ENCODE measurements at regions not wholly inside any gene's neighbourhood (a gene's known extent, or its start where the extent isn't known, plus 50 kb on each side); places are given as distances from the start of the nearest gene placed in this dataset.

GRCh38 chr18:28684746-28685355, 507.9 kb upstream of the CDH2 start:
- no peak for DNase-seq (ENCODE audit: unreplicated experiment)
- BruUV-seq (replicated peaks), result no TSS peak
- intact Hi-C loops (cut with micrococcal nuclease), result no loop called here
- no peaks in the 10 kb centered on the region for H3K27me3 Mint-ChIP-seq (ENCODE audit: insufficient read depth, unreplicated experiment)
- H3K36me3 Mint-ChIP-seq (ENCODE audit: insufficient read depth, unreplicated experiment), result no peaks in the 10 kb centered on the region
- no peak overlapping the region for H3K4me3 Mint-ChIP-seq (ENCODE audit: unreplicated experiment)
- no peaks in the 10 kb centered on the region for H3K9me3 Mint-ChIP-seq (ENCODE audit: unreplicated experiment)
- ChIA-PET POLR2A (no interaction called here), CTCF (no interaction called here)
- no peak for TF ChIP-seq CTCF (IDR thresholded peaks at IDR 0.05; ENCODE audit: unreplicated experiment)
- peaks cover 6% of the 10 kb centered on the region for H3K4me1 Mint-ChIP-seq (ENCODE audit: insufficient read depth, unreplicated experiment)
- H3K27ac Mint-ChIP-seq (ENCODE audit: low read depth, unreplicated experiment), result no peak overlapping the region

GRCh38 chr18:28682912-28683311, 506.0 kb upstream of the CDH2 start:
- ChIA-PET POLR2A (no interaction called here), CTCF (interaction anchor here (1.3 kb wide), 1 partner anchor 84 kb away, joined by 3 read pairs; no protein-coding TSS in a partner anchor)
- peaks cover 6% of the 10 kb centered on the region for H3K4me1 Mint-ChIP-seq (ENCODE audit: insufficient read depth, unreplicated experiment)
- intact Hi-C loops (cut with micrococcal nuclease), result no loop called here
- no peaks in the 10 kb centered on the region for H3K36me3 Mint-ChIP-seq (ENCODE audit: insufficient read depth, unreplicated experiment)
- H3K27me3 Mint-ChIP-seq (ENCODE audit: insufficient read depth, unreplicated experiment), result no peaks in the 10 kb centered on the region
- BruUV-seq (replicated peaks), result no TSS peak
- no peaks in the 10 kb centered on the region for H3K9me3 Mint-ChIP-seq (ENCODE audit: unreplicated experiment)
- TF ChIP-seq CTCF (IDR thresholded peaks at IDR 0.05; ENCODE audit: unreplicated experiment), result no peak
- H3K4me3 Mint-ChIP-seq (ENCODE audit: unreplicated experiment), result no peak overlapping the region
- DNase-seq (ENCODE audit: unreplicated experiment), result no peak
- no peak overlapping the region for H3K27ac Mint-ChIP-seq (ENCODE audit: low read depth, unreplicated experiment)

- Mint-ChIP-seq H3K4me3 (ENCODE audit: unreplicated experiment) (no peak overlapping the region), H3K27me3 (ENCODE audit: insufficient read depth, unreplicated experiment) (no peaks in the 10 kb centered on the region), H3K36me3 (ENCODE audit: insufficient read depth, unreplicated experiment) (no peaks in the 10 kb centered on the region), H3K9me3 (ENCODE audit: unreplicated experiment) (no peaks in the 10 kb centered on the region), H3K27ac (ENCODE audit: low read depth, unreplicated experiment) (no peak overlapping the region), H3K4me1 (ENCODE audit: insufficient read depth, unreplicated experiment) (no peaks in the 10 kb centered on the region)
- POLR2A ChIA-PET, result no interaction called here
- no peak for TF ChIP-seq CTCF (IDR thresholded peaks at IDR 0.05; ENCODE audit: unreplicated experiment)
- CTCF ChIA-PET, result no interaction called here
- no peak for DNase-seq (ENCODE audit: unreplicated experiment)
- intact Hi-C loops (cut with micrococcal nuclease), result no loop called here
- BruUV-seq (replicated peaks), result no TSS peak
Observed at GRCh38 chr18:28669165-28669564, 492.2 kb upstream of the CDH2 start.

GRCh38 chr18:28666216-28666615, 489.3 kb upstream of the CDH2 start:
- no TSS peak for BruUV-seq (replicated peaks)
- no peaks in the 10 kb centered on the region for H3K27me3 Mint-ChIP-seq (ENCODE audit: insufficient read depth, unreplicated experiment)
- ChIA-PET POLR2A (interaction anchor here (0.5 to 0.6 kb wide), 2 partner anchors 12 to 1137 kb away, joined by 3 read pairs; no protein-coding TSS in a partner anchor), CTCF (no interaction called here)
- no peaks in the 10 kb centered on the region for H3K4me1 Mint-ChIP-seq (ENCODE audit: insufficient read depth, unreplicated experiment)
- DNase-seq (ENCODE audit: unreplicated experiment), result no peak
- no peaks in the 10 kb centered on the region for H3K36me3 Mint-ChIP-seq (ENCODE audit: insufficient read depth, unreplicated experiment)
- H3K27ac Mint-ChIP-seq (ENCODE audit: low read depth, unreplicated experiment), result no peak overlapping the region
- no peaks in the 10 kb centered on the region for H3K9me3 Mint-ChIP-seq (ENCODE audit: unreplicated experiment)
- no peak overlapping the region for H3K4me3 Mint-ChIP-seq (ENCODE audit: unreplicated experiment)
- intact Hi-C loops (cut with micrococcal nuclease), result no loop called here
- no peak for TF ChIP-seq CTCF (IDR thresholded peaks at IDR 0.05; ENCODE audit: unreplicated experiment)

Data from MCF 10A (cell line).